H9 (cell line): ENCODE measurements at regions not wholly inside any gene's neighbourhood (a gene's known extent, or its start where the extent isn't known, plus 50 kb on each side); places are given as distances from the start of the nearest gene placed in this dataset.

Source experiments
- DNase-seq: peaks from one replicate; pipeline ENCODE4 v3.0.0-alpha.2; 2017
- H2AFZ ChIP-seq: one replicate; pipeline ENCODE4 v1.6.1; 2013; ENCODE audit warnings: mild to moderate bottlenecking, low read length, control low read depth, moderate library complexity
- H2AK5ac ChIP-seq: 2 replicates; pipeline ENCODE4 v1.6.1; 2013; ENCODE audit warnings: low read length, control low read depth, mixed read lengths; ENCODE audit not compliant: insufficient read length
- H2BK120ac ChIP-seq: one replicate; pipeline ENCODE4 v1.6.1; 2013; ENCODE audit warnings: low read depth, mild to moderate bottlenecking, low read length, control low read depth, inconsistent platforms; ENCODE audit not compliant: poor library complexity, severe bottlenecking
- H2BK12ac ChIP-seq: 2 replicates; pipeline ENCODE4 v1.6.1; 2013; ENCODE audit warnings: low read length, control low read depth, mixed read lengths, low read depth; ENCODE audit not compliant: insufficient read length
- H2BK15ac ChIP-seq: 2 replicates; pipeline ENCODE4 v1.6.1; 2013; ENCODE audit warnings: low read depth, low read length, control low read depth
- H2BK20ac ChIP-seq: one replicate; pipeline ENCODE4 v1.6.1; 2013; ENCODE audit warnings: low read depth, mild to moderate bottlenecking, low read length, control low read depth, inconsistent platforms; ENCODE audit not compliant: poor library complexity, severe bottlenecking
- H2BK5ac ChIP-seq: 2 replicates; pipeline ENCODE4 v1.6.1; 2013; ENCODE audit warnings: low read length, control low read depth, mixed read lengths; ENCODE audit not compliant: insufficient read length
- H3K14ac ChIP-seq: 2 replicates; pipeline ENCODE4 v1.6.1; 2013; ENCODE audit warnings: low read length, control low read depth; ENCODE audit not compliant: insufficient read depth
- H3K18ac ChIP-seq: 2 replicates; pipeline ENCODE4 v1.6.1; 2013; ENCODE audit warnings: low read depth, mild to moderate bottlenecking, mixed read lengths, low read length, control low read depth; ENCODE audit not compliant: insufficient read length
- H3K23ac ChIP-seq: 2 replicates; pipeline ENCODE4 v1.6.1; 2013; ENCODE audit warnings: low read length, control low read depth, mixed read lengths, low read depth; ENCODE audit not compliant: insufficient read length
- H3K23me2 ChIP-seq: 2 replicates; pipeline ENCODE4 v1.6.1; 2013; ENCODE audit warnings: low read depth, mild to moderate bottlenecking, mixed read lengths, low read length, control low read depth; ENCODE audit not compliant: insufficient read length, poor library complexity, severe bottlenecking
- H3K27ac ChIP-seq: 2 replicates; pipeline ENCODE4 v1.5.1; 2013; ENCODE audit warnings: low read length, control low read depth, mixed read lengths, low read depth; ENCODE audit not compliant: insufficient read length
- H3K27me3 ChIP-seq: 2 replicates; pipeline ENCODE4 v1.6.1; 2013; ENCODE audit warnings: low read length, control low read depth, inconsistent platforms; ENCODE audit not compliant: insufficient read depth
- H3K4ac ChIP-seq: 2 replicates; pipeline ENCODE4 v1.6.1; 2013; ENCODE audit warnings: low read depth, mild to moderate bottlenecking, control low read depth, inconsistent platforms, low read length, moderate library complexity
- H3K4me1 ChIP-seq: 2 replicates; pipeline ENCODE4 v1.6.1; 2013; ENCODE audit warnings: low read length, control low read depth, inconsistent platforms; ENCODE audit not compliant: insufficient read depth
- H3K4me2 ChIP-seq: 2 replicates; pipeline ENCODE4 v1.6.1; 2013; ENCODE audit warnings: low read length, control low read depth, mixed read lengths; ENCODE audit not compliant: insufficient read length, insufficient read depth
- H3K56ac ChIP-seq: 2 replicates; pipeline ENCODE4 v1.6.1; 2013; ENCODE audit warnings: low read depth, mild to moderate bottlenecking, mixed read lengths, low read length, control low read depth; ENCODE audit not compliant: insufficient read length
- H3K79me1 ChIP-seq: 2 replicates; pipeline ENCODE4 v1.6.1; 2013; ENCODE audit warnings: low read depth, mild to moderate bottlenecking, moderate library complexity, low read length, control low read depth, inconsistent platforms; ENCODE audit not compliant: insufficient read depth, poor library complexity, severe bottlenecking
- H3K79me2 ChIP-seq: 2 replicates; pipeline ENCODE4 v1.6.1; 2013; ENCODE audit warnings: low read length, control low read depth, inconsistent platforms; ENCODE audit not compliant: insufficient read depth
- H3K9ac ChIP-seq: 2 replicates; pipeline ENCODE4 v1.6.1; 2013; ENCODE audit warnings: low read length, control low read depth, mixed read lengths; ENCODE audit not compliant: insufficient read length; ENCODE audit errors: extremely low read depth
- H3K9me3 ChIP-seq: one replicate; pipeline ENCODE4 v1.6.1; 2013; ENCODE audit warnings: low read depth, low read length, inconsistent platforms; ENCODE audit not compliant: control insufficient read depth
- H3T11ph ChIP-seq: one replicate; pipeline ENCODE4 v1.6.1; 2013; ENCODE audit warnings: mild to moderate bottlenecking, low read length, control low read depth, inconsistent platforms
- H4K20me1 ChIP-seq: one replicate; pipeline ENCODE4 v1.6.1; 2013; ENCODE audit not compliant: control insufficient read depth, insufficient read length, insufficient read depth
- H4K5ac ChIP-seq: 2 replicates; pipeline ENCODE4 v1.6.1; 2013; ENCODE audit warnings: low read depth, mild to moderate bottlenecking, mixed read lengths, low read length, control low read depth; ENCODE audit not compliant: insufficient read length
- H4K8ac ChIP-seq: replicated peaks from 2 replicates; pipeline ENCODE4 v1.6.1; 2013; ENCODE audit warnings: low read length, control low read depth, mixed read lengths, low read depth; ENCODE audit not compliant: insufficient read length
- H4K91ac ChIP-seq: 2 replicates; pipeline ENCODE4 v1.6.1; 2013; ENCODE audit warnings: low read depth, mild to moderate bottlenecking, moderate library complexity, mixed read lengths, low read length, control low read depth; ENCODE audit not compliant: insufficient read length
- H3K27ac Mint-ChIP-seq, 3 experiments: 2 replicates in 2 of 3; 3 replicates in 1 of 3; pipeline ENCODE4 v1.8.0; 2020 to 2021; ENCODE audit warnings: mixed read lengths in 3 of 3, mild to moderate bottlenecking in 1 of 3, moderate library complexity in 1 of 3
- H3K27me3 Mint-ChIP-seq: 2 replicates; pipeline ENCODE4 v1.8.0; 2021; ENCODE audit warnings: low read depth, mild to moderate bottlenecking, moderate library complexity, mixed read lengths
- H3K36me3 Mint-ChIP-seq, 3 experiments: 2 replicates in 2 of 3; 3 replicates in 1 of 3; pipeline ENCODE4 v1.8.0; 2020 to 2021; ENCODE audit warnings: low read depth in 3 of 3, mixed read lengths in 3 of 3; ENCODE audit not compliant: insufficient read depth in 1 of 3
- H3K4me1 Mint-ChIP-seq, 2 experiments: 2 replicates each; pipeline ENCODE4 v1.8.0; 2020; ENCODE audit warnings: mixed read lengths in 2 of 2
- H3K4me3 Mint-ChIP-seq, 2 experiments: 2 replicates in 1 of 2; 3 replicates in 1 of 2; pipeline ENCODE4 v1.8.0; 2020 to 2021; ENCODE audit warnings: mild to moderate bottlenecking in 2 of 2, mixed read lengths in 2 of 2, moderate library complexity in 1 of 2
- H3K9me3 Mint-ChIP-seq, 2 experiments: 2 replicates in 1 of 2; 3 replicates in 1 of 2; pipeline ENCODE4 v1.8.0; 2020; ENCODE audit warnings: mild to moderate bottlenecking in 2 of 2, mixed read lengths in 2 of 2, moderate library complexity in 1 of 2
- CTCF ChIP-seq: fragments of 200-600 bp; sonication (generic); conservative IDR thresholded peaks from 3 replicates; pipeline ENCODE4 v1.8.0; 2021; ENCODE audit warnings: antibody characterized with exemption, mild to moderate bottlenecking
- whole genome bisulfite sequencing: extraction: QIAGEN DNeasy Blood & Tissue Kit; methylation state at CpG from one replicate; pipeline ENCODE4 v1.1.7; 2013; ENCODE audit warnings: missing lambda C conversion rate, low lambda C conversion rate, mixed read lengths; ENCODE audit not compliant: insufficient read length; ENCODE audit errors: extremely low coverage; 5-methylcytosine and 5-hydroxymethylcytosine counted together

- Mint-ChIP-seq H3K4me1 (no peaks in the 10 kb centered on the region), H3K27ac (no peak overlapping the region), H3K9me3 (no peaks in the 10 kb centered on the region), H3K27me3 (peaks cover 2% of the 10 kb centered on the region; the same call in 1 of the 2 replicates), H3K4me3 (no peak overlapping the region), H3K36me3 (no peaks in the 10 kb centered on the region)
- no peak for TF ChIP-seq CTCF
- no peak overlapping the region for H3K14ac ChIP-seq
- H3K27me3 ChIP-seq, result no peaks in the 10 kb centered on the region
- no peak overlapping the region for H3K56ac ChIP-seq
- no peaks in the 10 kb centered on the region for H3K79me1 ChIP-seq
- H4K20me1 ChIP-seq, result no peaks in the 10 kb centered on the region
- no peak overlapping the region for H4K91ac ChIP-seq
- H3K23ac ChIP-seq, result no peak overlapping the region
- H2BK120ac ChIP-seq, result no peak overlapping the region
- H2BK20ac ChIP-seq, result no peak overlapping the region
- no peak overlapping the region for H3T11ph ChIP-seq
- no peak overlapping the region for H3K27ac ChIP-seq
- no peak overlapping the region for H4K5ac ChIP-seq
- H3K4me2 ChIP-seq, result no peak overlapping the region
- no peaks in the 10 kb centered on the region for H3K4me1 ChIP-seq
- no peak overlapping the region for H3K18ac ChIP-seq
- H3K4ac ChIP-seq, result no peak overlapping the region
- no CpG with 5 or more reads among the region's 7 CpGs for WGBS
- no peak for DNase-seq
- no peak overlapping the region for H3K9ac ChIP-seq
- no peak overlapping the region for H2BK15ac ChIP-seq
- H4K8ac ChIP-seq, result no peak overlapping the region
- H2BK5ac ChIP-seq, result no peak overlapping the region
- no peaks in the 10 kb centered on the region for H3K9me3 ChIP-seq
- H3K23me2 ChIP-seq, result no peaks in the 10 kb centered on the region
- H2AFZ ChIP-seq, result no peak overlapping the region
- H3K79me2 ChIP-seq, result no peaks in the 10 kb centered on the region
- no peak overlapping the region for H2BK12ac ChIP-seq
- H2AK5ac ChIP-seq, result no peak overlapping the region
Measured at GRCh38 chr5:57745700-57746651, 263.4 kb upstream of the ACTBL2 start.
